ENCODE measurements at regions not wholly inside any gene's neighbourhood (a gene's known extent, or its start where the extent isn't known, plus 50 kb on each side); places are given as distances from the start of the nearest gene placed in this dataset.
"Not testable (repeated sequence)": the region's sequence is repeated elsewhere in the genome, so short reads cannot be mapped to it uniquely, and the experiment has no call there.

- not testable (repeated sequence) for DNase-seq (ENCODE audit: low spot score)
Observed at GRCh38 chr5:17083276-17083675, 134.2 kb upstream of the BASP1 start.

GRCh38 chr5:17087035-17087434 lies 130.4 kb upstream of the BASP1 start:
- DNase-seq (ENCODE audit: low spot score) = no peak

GRCh38 chr5:17088051-17088450 lies 129.4 kb upstream of the BASP1 start:
- no peak for DNase-seq (ENCODE audit: low spot score)

- no peak for DNase-seq (ENCODE audit: low spot score)
Observed at GRCh38 chr5:17089001-17089400, 128.4 kb upstream of the BASP1 start.

GRCh38 chr5:17089690-17090089 lies 127.7 kb upstream of the BASP1 start:
- no peak for DNase-seq (ENCODE audit: low spot score)

GRCh38 chr5:17090839-17091238 lies 126.6 kb upstream of the BASP1 start:
- no peak for DNase-seq (ENCODE audit: low spot score)

- DNase-seq (ENCODE audit: low spot score) = peak; percentile 23
Observed at GRCh38 chr5:17094830-17095229, 122.6 kb upstream of the BASP1 start.

- DNase-seq (ENCODE audit: low spot score) = no peak
Observed at GRCh38 chr5:17096952-17097695, 120.3 kb upstream of the BASP1 start.

- DNase-seq (ENCODE audit: low spot score) = no peak
Observed at GRCh38 chr5:17099946-17100345, 117.5 kb upstream of the BASP1 start.

GRCh38 chr5:17103461-17103860 lies 114.0 kb upstream of the BASP1 start:
- no peak for DNase-seq (ENCODE audit: low spot score)

- DNase-seq (ENCODE audit: low spot score) = peak; percentile 16
Observed at GRCh38 chr5:17105744-17106418, 111.5 kb upstream of the BASP1 start.

GRCh38 chr5:17106521-17106920 lies 110.9 kb upstream of the BASP1 start:
- no peak for DNase-seq (ENCODE audit: low spot score)

GRCh38 chr5:17112091-17112716 lies 105.2 kb upstream of the BASP1 start:
- not testable (repeated sequence) for DNase-seq (ENCODE audit: low spot score)

GRCh38 chr5:17113174-17113958 lies 104.1 kb upstream of the BASP1 start:
- DNase-seq (ENCODE audit: low spot score) = no peak

GRCh38 chr5:17114233-17114632 lies 103.2 kb upstream of the BASP1 start:
- DNase-seq (ENCODE audit: low spot score) = no peak

GRCh38 chr5:17114715-17115599 lies 102.5 kb upstream of the BASP1 start:
- no peak for DNase-seq (ENCODE audit: low spot score)

GRCh38 chr5:17115855-17116254 lies 101.6 kb upstream of the BASP1 start:
- DNase-seq (ENCODE audit: low spot score) = no peak

- peak; percentile 53 for DNase-seq (ENCODE audit: low spot score)
Observed at GRCh38 chr5:17118631-17119030, 98.8 kb upstream of the BASP1 start.

- DNase-seq (ENCODE audit: low spot score) = no peak
Observed at GRCh38 chr5:17120209-17120608, 97.2 kb upstream of the BASP1 start.

- no peak for DNase-seq (ENCODE audit: low spot score)
Observed at GRCh38 chr5:17121776-17122175, 95.7 kb upstream of the BASP1 start.

- no peak for DNase-seq (ENCODE audit: low spot score)
Observed at GRCh38 chr5:17123010-17123409, 94.4 kb upstream of the BASP1 start.

Data from putamen (tissue), 1 donor.